ENCODE measurements at regions not wholly inside any gene's neighbourhood (a gene's known extent, or its start where the extent isn't known, plus 50 kb on each side); places are given as distances from the start of the nearest gene placed in this dataset.
"Not testable (repeated sequence)": the region's sequence is repeated elsewhere in the genome, so short reads cannot be mapped to it uniquely, and the experiment has no call there.

DNA sequence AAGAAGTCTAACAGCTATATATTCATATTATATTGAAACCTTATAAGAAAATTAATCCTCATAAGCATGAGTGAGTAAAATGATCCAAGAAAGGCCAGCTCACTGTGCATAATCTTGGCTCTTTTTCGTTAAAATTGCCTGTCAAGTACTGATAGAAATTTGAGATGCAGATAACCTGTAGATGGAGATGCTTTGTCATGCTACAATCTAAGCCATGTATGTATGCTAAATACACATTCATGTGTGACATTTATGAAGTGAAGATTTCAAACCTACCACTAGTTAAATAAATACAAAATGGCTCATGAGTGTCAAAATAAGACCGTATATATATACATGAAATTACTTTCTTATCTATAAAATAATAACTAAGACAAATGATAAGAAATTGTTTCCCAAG, 1491.5 kb upstream of the PRMT6 start:
- no CpG with 5 or more reads among the region's 2 CpGs for WGBS, 2 experiments (ENCODE audit: insufficient coverage in 2 of 2)
- H3K36me3 ChIP-seq (ENCODE audit: control insufficient read depth, insufficient read depth, low read length) = no peaks in the 10 kb centered on the region
- no peak overlapping the region for H3K27ac ChIP-seq (ENCODE audit: low read depth, low read length, severe bottlenecking)
- H3K9me3 ChIP-seq (ENCODE audit: control insufficient read depth, low read length) = no peaks in the 10 kb centered on the region
- no peak overlapping the region for H3K4me3 ChIP-seq (ENCODE audit: extremely low read depth, insufficient read depth, low read length, poor library complexity, severe bottlenecking)
- H3K4me1 ChIP-seq (ENCODE audit: control insufficient read depth, insufficient read depth, low read length, poor library complexity, severe bottlenecking) = no peaks in the 10 kb centered on the region

DNA sequence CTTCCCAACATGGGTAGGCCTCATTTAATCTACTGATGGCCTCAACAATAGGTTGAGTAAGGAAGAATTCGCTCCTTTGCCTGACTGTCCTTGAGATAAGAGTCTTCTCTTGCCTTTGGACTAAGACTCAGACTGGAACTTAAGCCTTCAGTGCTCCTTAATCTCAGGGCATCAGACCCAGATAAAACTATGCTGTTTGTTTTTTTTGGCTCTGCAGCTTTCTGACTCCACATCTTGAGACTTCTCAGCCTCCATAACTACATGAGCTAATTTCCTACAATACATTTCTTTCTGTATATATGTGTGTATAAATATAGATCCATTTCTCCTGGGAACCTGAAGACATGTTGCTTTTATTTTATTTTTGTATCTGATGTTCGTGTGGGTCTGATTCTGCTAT, 1470.7 kb upstream of the PRMT6 start:
- Histone ChIP-seq H3K36me3 (ENCODE audit: control insufficient read depth, insufficient read depth, low read length) (no peaks in the 10 kb centered on the region), H3K4me3 (ENCODE audit: extremely low read depth, insufficient read depth, low read length, poor library complexity, severe bottlenecking) (no peak overlapping the region), H3K4me1 (ENCODE audit: control insufficient read depth, insufficient read depth, low read length, poor library complexity, severe bottlenecking) (no peaks in the 10 kb centered on the region), H3K9me3 (ENCODE audit: control insufficient read depth, low read length) (no peaks in the 10 kb centered on the region), H3K27ac (ENCODE audit: low read depth, low read length, severe bottlenecking) (no peak overlapping the region)
- WGBS, 2 experiments (ENCODE audit: insufficient coverage in 2 of 2) = 67 to 83% methylated on average over 1 of the region's 2 CpGs

DNA sequence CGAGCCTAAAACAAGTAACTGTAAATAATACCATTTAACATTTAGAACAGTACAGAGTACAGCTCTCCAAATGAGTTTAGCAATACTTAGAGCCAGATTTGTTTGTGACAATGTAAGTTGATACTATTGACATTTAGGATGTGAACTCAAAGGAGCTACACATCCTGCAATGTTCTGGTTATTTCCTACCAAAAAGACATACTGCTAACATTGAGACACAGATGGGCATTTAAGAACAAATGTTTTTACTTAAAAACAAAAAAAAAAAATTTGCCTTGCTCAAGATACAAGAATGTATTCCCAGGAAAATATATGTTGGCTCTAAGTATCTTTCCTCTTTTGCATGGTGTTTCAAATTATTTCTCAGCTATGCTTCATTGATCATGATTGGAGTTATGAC, 1464.8 kb upstream of the PRMT6 start:
- H3K9me3 ChIP-seq (ENCODE audit: control insufficient read depth, low read length) = no peaks in the 10 kb centered on the region
- H3K27ac ChIP-seq (ENCODE audit: low read depth, low read length, severe bottlenecking) = no peak overlapping the region
- H3K4me1 ChIP-seq (ENCODE audit: control insufficient read depth, insufficient read depth, low read length, poor library complexity, severe bottlenecking) = no peaks in the 10 kb centered on the region
- WGBS, 2 experiments (ENCODE audit: insufficient coverage in 2 of 2) = 83% methylated on average over 1 of the region's 1 CpG; no CpG with 5 or more reads in 1 of the 2 experiments
- no peak overlapping the region for H3K4me3 ChIP-seq (ENCODE audit: extremely low read depth, insufficient read depth, low read length, poor library complexity, severe bottlenecking)
- H3K36me3 ChIP-seq (ENCODE audit: control insufficient read depth, insufficient read depth, low read length) = no peaks in the 10 kb centered on the region

DNA sequence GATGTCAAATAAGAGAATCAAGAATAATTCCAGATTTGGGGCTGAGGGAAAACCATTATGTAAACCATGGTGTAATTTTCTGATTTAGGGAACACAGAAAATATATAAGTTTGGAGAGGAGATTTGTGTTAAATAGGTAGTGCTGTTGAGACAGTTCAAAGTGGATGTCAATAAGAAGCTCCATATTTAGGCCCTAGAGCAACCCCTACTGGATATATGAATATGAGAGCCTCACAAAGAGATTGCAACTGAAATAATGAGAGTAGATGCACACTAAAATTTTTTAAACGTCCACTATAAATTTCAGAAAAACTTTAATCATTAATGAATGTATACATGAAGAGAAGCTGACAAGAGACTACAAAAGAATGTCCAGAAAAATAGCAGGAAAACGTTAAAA, 1447.8 kb upstream of the PRMT6 start:
- Histone ChIP-seq H3K4me1 (ENCODE audit: control insufficient read depth, insufficient read depth, low read length, poor library complexity, severe bottlenecking) (no peaks in the 10 kb centered on the region), H3K9me3 (ENCODE audit: control insufficient read depth, low read length) (no peaks in the 10 kb centered on the region), H3K27ac (ENCODE audit: low read depth, low read length, severe bottlenecking) (no peak overlapping the region), H3K36me3 (ENCODE audit: control insufficient read depth, insufficient read depth, low read length) (no peaks in the 10 kb centered on the region), H3K4me3 (ENCODE audit: extremely low read depth, insufficient read depth, low read length, poor library complexity, severe bottlenecking) (no peak overlapping the region)
- WGBS, 2 experiments (ENCODE audit: insufficient coverage in 2 of 2) = 44% methylated on average over 1 of the region's 2 CpGs; no CpG with 5 or more reads in 1 of the 2 experiments

DNA sequence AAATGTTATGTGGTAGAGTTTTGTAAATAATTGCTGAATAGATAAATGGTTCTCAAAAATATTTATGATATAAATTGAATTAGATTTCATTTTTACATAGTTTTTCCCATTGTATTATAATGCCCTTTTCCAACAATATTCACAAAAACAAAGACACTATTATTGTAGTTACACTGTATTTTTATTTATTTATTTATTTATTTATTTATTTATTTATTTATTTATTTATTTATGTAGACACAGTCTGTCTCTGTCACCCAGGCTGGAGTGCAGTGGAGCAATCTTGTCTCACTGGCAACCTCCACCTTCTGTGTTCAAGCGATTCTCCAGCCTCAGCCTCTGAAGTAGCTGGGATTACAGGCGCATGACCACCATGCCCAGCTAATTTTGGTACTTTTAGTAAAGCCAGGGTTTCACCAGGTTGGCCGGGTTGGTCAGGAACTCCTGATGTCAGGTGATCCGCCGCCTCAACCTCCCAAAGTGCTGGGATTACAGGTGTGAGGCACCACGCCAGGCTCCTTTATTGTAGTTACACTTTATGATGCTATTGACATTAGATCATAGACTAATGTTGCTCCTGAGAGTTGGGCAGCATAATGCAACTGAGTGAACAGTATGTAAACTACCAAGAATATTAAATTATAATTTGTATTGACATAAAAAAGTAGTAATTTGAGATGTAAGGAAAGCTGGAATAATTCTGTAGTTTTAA, 1430.0 kb upstream of the PRMT6 start:
- H3K4me1 ChIP-seq (ENCODE audit: control insufficient read depth, insufficient read depth, low read length, poor library complexity, severe bottlenecking) = no peaks in the 10 kb centered on the region
- WGBS, 2 experiments (ENCODE audit: insufficient coverage in 2 of 2) = 75 to 100% methylated on average over 4 to 5 of the region's 6 CpGs
- H3K27ac ChIP-seq (ENCODE audit: low read depth, low read length, severe bottlenecking) = no peak overlapping the region
- H3K9me3 ChIP-seq (ENCODE audit: control insufficient read depth, low read length) = no peaks in the 10 kb centered on the region
- H3K36me3 ChIP-seq (ENCODE audit: control insufficient read depth, insufficient read depth, low read length) = no peaks in the 10 kb centered on the region
- no peak overlapping the region for H3K4me3 ChIP-seq (ENCODE audit: extremely low read depth, insufficient read depth, low read length, poor library complexity, severe bottlenecking)

DNA sequence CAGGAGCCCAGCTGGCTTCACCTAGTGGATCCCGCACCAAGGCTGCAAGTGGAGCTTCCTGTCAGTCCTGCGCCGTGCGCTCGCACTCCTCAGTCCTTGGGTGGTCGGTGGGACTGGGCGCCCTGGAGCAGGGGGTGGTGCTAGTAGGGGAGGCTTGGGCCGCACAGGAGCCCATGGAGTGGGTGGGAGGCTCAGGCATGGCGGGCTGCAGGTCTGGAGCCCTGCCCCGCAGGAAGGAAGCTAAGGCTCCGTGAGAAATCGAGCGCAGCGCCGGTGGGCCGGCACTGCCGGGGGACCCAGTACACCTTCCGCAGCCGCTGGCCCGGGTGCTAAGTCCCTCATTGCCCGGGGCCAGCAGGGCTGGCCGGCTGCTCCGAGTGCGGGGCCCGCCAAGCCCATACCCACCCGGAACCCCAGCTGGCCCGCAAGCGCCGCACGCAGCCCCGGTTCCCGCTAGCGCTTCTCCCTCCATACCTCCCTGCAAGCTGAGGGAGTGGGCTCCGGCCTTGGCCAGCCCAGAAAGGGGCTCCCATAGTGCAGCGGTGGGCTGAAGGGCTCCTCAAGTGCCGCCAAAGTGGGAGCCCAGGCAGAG, 1425.2 kb upstream of the PRMT6 start:
- H3K4me1 ChIP-seq (ENCODE audit: control insufficient read depth, insufficient read depth, low read length, poor library complexity, severe bottlenecking); H3K4me3 ChIP-seq (ENCODE audit: extremely low read depth, insufficient read depth, low read length, poor library complexity, severe bottlenecking); H3K36me3 ChIP-seq (ENCODE audit: control insufficient read depth, insufficient read depth, low read length); H3K9me3 ChIP-seq (ENCODE audit: control insufficient read depth, low read length); H3K27ac ChIP-seq (ENCODE audit: low read depth, low read length, severe bottlenecking): not testable (repeated sequence)
- 93 to 96% methylated on average over 17 of the region's 36 CpGs for WGBS, 2 experiments (ENCODE audit: insufficient coverage in 2 of 2)

DNA sequence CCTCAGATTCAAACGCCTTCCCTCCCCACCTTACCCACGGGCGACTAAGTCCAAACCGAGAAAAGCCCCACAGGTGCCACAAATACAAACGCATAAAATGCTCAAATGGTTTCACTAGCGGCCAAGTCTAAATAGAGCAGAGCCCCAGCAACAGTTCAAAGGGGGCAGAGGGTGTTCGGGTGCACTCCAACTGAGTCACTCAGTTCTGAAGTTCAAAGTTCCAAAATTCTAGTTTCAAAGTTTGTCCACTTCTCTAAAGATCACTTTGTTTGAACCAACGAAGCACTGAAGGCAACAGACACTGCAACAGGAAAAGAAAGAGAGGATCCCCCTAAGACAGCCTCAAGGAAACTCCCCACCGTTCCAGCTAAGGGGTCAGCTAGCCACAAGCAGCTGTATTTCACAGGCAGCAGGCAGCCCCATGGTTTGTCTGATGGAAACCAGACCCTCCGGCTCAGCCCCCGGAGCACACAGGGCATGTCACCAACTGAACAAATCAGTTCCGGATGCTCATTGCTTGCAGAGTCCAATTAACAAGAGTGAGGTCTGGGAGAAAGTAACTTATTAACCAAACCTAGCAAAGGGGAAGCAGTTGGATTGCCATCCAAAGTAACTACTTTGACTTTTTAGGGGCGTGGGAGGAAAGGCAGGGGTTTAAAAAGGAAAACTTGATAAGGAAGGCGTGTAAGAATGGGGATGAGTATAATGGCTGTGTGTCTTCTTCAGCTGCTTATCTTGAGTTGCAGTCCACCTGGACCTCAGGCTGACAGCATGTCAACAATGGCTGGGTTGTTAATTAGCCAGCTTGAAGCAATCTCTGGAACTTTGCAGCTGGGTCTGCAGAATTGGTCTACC, 1423.9 kb upstream of the PRMT6 start:
- 87 to 89% methylated on average over 11 to 13 of the region's 14 CpGs for WGBS, 2 experiments (ENCODE audit: insufficient coverage in 2 of 2)
- H3K4me1 ChIP-seq (ENCODE audit: control insufficient read depth, insufficient read depth, low read length, poor library complexity, severe bottlenecking) = no peaks in the 10 kb centered on the region
- peak overlapping the region; percentile 16 for H3K27ac ChIP-seq (ENCODE audit: low read depth, low read length, severe bottlenecking)
- H3K36me3 ChIP-seq (ENCODE audit: control insufficient read depth, insufficient read depth, low read length) = no peaks in the 10 kb centered on the region
- H3K4me3 ChIP-seq (ENCODE audit: extremely low read depth, insufficient read depth, low read length, poor library complexity, severe bottlenecking) = no peak overlapping the region
- H3K9me3 ChIP-seq (ENCODE audit: control insufficient read depth, low read length) = no peaks in the 10 kb centered on the region

DNA sequence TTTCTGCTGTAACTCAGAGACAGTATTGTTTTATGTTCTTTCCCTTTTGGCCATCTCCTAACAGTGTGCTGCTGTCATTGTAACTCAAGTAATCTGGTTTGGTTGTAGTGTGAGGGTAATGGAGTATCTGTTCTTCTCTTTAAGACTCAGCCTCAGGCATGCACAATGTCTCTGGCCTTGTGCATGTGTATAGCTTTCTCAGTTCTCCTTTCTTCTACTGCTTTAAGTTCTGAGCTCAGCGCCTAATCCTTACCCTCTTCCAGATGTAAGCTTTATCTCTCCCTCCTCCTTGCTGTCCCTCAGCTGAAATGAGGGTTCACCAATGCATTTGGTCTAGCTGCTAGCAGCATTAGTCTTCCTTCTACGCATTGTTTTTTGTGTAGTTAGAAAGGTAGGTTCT, 1420.4 kb upstream of the PRMT6 start:
- no peak overlapping the region for H3K27ac ChIP-seq (ENCODE audit: low read depth, low read length, severe bottlenecking)
- H3K4me3 ChIP-seq (ENCODE audit: extremely low read depth, insufficient read depth, low read length, poor library complexity, severe bottlenecking) = no peak overlapping the region
- no peaks in the 10 kb centered on the region for H3K36me3 ChIP-seq (ENCODE audit: control insufficient read depth, insufficient read depth, low read length)
- no peaks in the 10 kb centered on the region for H3K9me3 ChIP-seq (ENCODE audit: control insufficient read depth, low read length)
- no peaks in the 10 kb centered on the region for H3K4me1 ChIP-seq (ENCODE audit: control insufficient read depth, insufficient read depth, low read length, poor library complexity, severe bottlenecking)
- WGBS, 2 experiments (ENCODE audit: insufficient coverage in 2 of 2) = 73 to 100% methylated on average over 1 of the region's 2 CpGs

DNA sequence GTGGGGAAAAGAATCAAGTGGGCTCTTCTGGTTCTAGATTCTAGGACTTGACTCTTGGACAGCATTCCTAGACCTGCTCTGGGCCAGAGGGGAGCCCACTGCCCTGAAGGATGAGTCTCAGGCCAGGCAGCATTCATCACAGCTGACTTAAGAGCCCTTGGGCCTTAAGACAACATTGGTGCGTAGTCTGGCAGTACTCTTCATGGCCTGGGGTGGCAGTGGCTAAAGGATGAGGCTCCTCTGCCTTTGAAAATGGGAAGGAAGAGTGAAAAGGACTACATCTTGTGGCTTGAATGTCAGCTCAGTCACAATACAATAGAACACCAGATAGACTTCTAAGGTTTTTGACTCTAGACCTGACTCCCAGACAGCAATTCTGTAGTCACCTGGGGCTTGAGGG, 1415.1 kb upstream of the PRMT6 start:
- WGBS, 2 experiments (ENCODE audit: insufficient coverage in 2 of 2) = 75% methylated on average over 1 of the region's 1 CpG; no CpG with 5 or more reads in 1 of the 2 experiments
- Histone ChIP-seq H3K36me3 (ENCODE audit: control insufficient read depth, insufficient read depth, low read length) (no peaks in the 10 kb centered on the region), H3K27ac (ENCODE audit: low read depth, low read length, severe bottlenecking) (no peak overlapping the region), H3K4me3 (ENCODE audit: extremely low read depth, insufficient read depth, low read length, poor library complexity, severe bottlenecking) (no peak overlapping the region), H3K4me1 (ENCODE audit: control insufficient read depth, insufficient read depth, low read length, poor library complexity, severe bottlenecking) (no peaks in the 10 kb centered on the region), H3K9me3 (ENCODE audit: control insufficient read depth, low read length) (no peaks in the 10 kb centered on the region)

DNA sequence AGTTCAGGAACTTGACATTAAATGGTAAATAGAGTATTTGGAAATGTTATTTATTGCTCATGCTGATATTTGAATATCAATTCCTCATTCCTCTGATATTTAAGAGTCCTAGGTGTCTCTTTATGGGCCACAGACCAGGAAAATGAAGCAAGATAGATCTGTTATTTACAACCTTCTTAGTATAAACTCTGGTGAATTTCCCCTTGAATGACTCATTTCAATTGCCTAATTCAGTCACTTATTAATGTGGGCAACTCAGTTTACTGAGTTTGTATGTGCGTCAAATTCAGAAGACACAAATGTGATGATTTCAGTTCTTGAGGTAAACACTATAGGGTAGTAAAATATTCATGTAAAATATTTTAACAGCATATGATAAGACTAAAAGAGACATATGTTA, 1404.4 kb upstream of the PRMT6 start:
- Histone ChIP-seq H3K4me1 (ENCODE audit: control insufficient read depth, insufficient read depth, low read length, poor library complexity, severe bottlenecking) (no peaks in the 10 kb centered on the region), H3K9me3 (ENCODE audit: control insufficient read depth, low read length) (no peaks in the 10 kb centered on the region), H3K4me3 (ENCODE audit: extremely low read depth, insufficient read depth, low read length, poor library complexity, severe bottlenecking) (no peak overlapping the region), H3K27ac (ENCODE audit: low read depth, low read length, severe bottlenecking) (no peak overlapping the region), H3K36me3 (ENCODE audit: control insufficient read depth, insufficient read depth, low read length) (no peaks in the 10 kb centered on the region)
- no CpG with 5 or more reads among the region's 1 CpG for WGBS, 2 experiments (ENCODE audit: insufficient coverage in 2 of 2)
